ENCODE measurements at regions not wholly inside any gene's neighbourhood (a gene's known extent, or its start where the extent isn't known, plus 50 kb on each side); places are given as distances from the start of the nearest gene placed in this dataset.

DNA sequence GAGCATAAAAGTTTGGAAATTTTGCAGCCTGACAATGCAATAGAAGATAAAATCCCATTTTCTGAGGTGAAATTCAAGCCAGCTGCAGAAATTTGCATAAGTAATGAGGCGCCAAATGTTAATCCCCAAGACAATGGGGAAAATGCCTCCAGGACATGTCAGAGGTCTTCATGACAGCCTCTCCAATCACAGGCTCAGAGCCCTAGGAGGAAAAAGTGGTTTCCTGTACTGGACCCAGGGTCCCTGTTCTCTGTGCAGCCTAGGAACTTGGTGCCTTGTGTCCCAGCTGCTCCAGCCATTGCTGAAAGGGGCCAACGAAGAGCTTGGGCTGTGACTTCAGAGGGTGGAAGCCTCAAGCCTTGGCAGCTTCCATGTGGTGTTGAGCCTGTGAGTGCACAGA is 1218.1 kb downstream of the GALC start:
- no peaks in the 10 kb centered on the region for H4K20me1 ChIP-seq (ENCODE audit: insufficient read depth, low read length)
- no peak overlapping the region for H3K4me2 ChIP-seq (ENCODE audit: insufficient read depth, low read length)
- H3K27ac ChIP-seq (ENCODE audit: low read depth, low read length): no peak overlapping the region
- no peak overlapping the region for H2AFZ ChIP-seq (ENCODE audit: low read length)
- H3K27me3 ChIP-seq (ENCODE audit: insufficient read depth, low read length): no peaks in the 10 kb centered on the region
- H3K4me1 ChIP-seq (ENCODE audit: insufficient read depth, low read length): no peaks in the 10 kb centered on the region
- H3K79me2 ChIP-seq (ENCODE audit: insufficient read depth, low read length): no peaks in the 10 kb centered on the region
- no peaks in the 10 kb centered on the region for H3K9me3 ChIP-seq (ENCODE audit: low read depth, low read length)
- DNase-seq (ENCODE audit: insufficient read length, low spot score, missing footprints): no peak
- no peak overlapping the region for H3K4me3 ChIP-seq (ENCODE audit: insufficient read depth, low read length)
- TF ChIP-seq CTCF (IDR thresholded peaks at IDR 0.05; ENCODE audit: extremely low read depth, low read depth, low read length): no peak
- no peaks in the 10 kb centered on the region for H3K36me3 ChIP-seq (ENCODE audit: insufficient read depth, low read length)

GRCh38 chr14:86772075-86772474 is 1220.9 kb downstream of the GALC start:
- no peak overlapping the region for H3K27ac ChIP-seq (ENCODE audit: low read depth, low read length)
- H2AFZ ChIP-seq (ENCODE audit: low read length): no peak overlapping the region
- H3K79me2 ChIP-seq (ENCODE audit: insufficient read depth, low read length): no peaks in the 10 kb centered on the region
- no peaks in the 10 kb centered on the region for H3K27me3 ChIP-seq (ENCODE audit: insufficient read depth, low read length)
- H3K9me3 ChIP-seq (ENCODE audit: low read depth, low read length): no peaks in the 10 kb centered on the region
- H3K4me2 ChIP-seq (ENCODE audit: insufficient read depth, low read length): no peak overlapping the region
- DNase-seq (ENCODE audit: insufficient read length, low spot score, missing footprints): no peak
- no peak overlapping the region for H3K4me3 ChIP-seq (ENCODE audit: insufficient read depth, low read length)
- no peaks in the 10 kb centered on the region for H3K4me1 ChIP-seq (ENCODE audit: insufficient read depth, low read length)
- no peaks in the 10 kb centered on the region for H3K36me3 ChIP-seq (ENCODE audit: insufficient read depth, low read length)
- TF ChIP-seq CTCF (IDR thresholded peaks at IDR 0.05; ENCODE audit: extremely low read depth, low read depth, low read length): no peak
- H4K20me1 ChIP-seq (ENCODE audit: insufficient read depth, low read length): no peaks in the 10 kb centered on the region

GRCh38 chr14:86770186-86770585 is 1222.8 kb downstream of the GALC start:
- Histone ChIP-seq H2AFZ (ENCODE audit: low read length) (no peak overlapping the region), H3K4me2 (ENCODE audit: insufficient read depth, low read length) (no peak overlapping the region), H3K79me2 (ENCODE audit: insufficient read depth, low read length) (no peaks in the 10 kb centered on the region), H3K4me3 (ENCODE audit: insufficient read depth, low read length) (no peak overlapping the region), H3K36me3 (ENCODE audit: insufficient read depth, low read length) (no peaks in the 10 kb centered on the region), H4K20me1 (ENCODE audit: insufficient read depth, low read length) (no peaks in the 10 kb centered on the region), H3K4me1 (ENCODE audit: insufficient read depth, low read length) (no peaks in the 10 kb centered on the region), H3K9me3 (ENCODE audit: low read depth, low read length) (no peaks in the 10 kb centered on the region), H3K27me3 (ENCODE audit: insufficient read depth, low read length) (no peaks in the 10 kb centered on the region), H3K27ac (ENCODE audit: low read depth, low read length) (no peak overlapping the region)
- DNase-seq (ENCODE audit: insufficient read length, low spot score, missing footprints): no peak
- TF ChIP-seq CTCF (IDR thresholded peaks at IDR 0.05; ENCODE audit: extremely low read depth, low read depth, low read length): no peak

DNA sequence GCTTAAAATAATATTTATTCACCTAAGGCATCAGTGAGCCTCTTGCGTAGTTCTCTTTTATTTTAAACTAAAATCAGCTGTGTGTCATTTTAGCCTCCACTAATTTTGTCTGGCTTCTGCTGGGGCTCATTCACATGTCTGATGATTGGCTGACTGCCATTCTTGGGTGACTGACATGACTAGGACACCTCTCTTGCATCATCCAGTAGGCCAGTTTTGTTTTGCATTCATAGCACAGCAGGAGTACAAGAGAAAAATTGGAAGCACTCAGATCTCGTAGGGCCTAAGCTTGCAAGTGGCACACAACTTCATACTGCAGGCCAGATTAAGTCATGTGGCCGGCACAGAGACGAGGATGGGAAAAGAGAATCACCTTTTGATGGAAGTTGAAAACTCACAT is 1226.5 kb downstream of the GALC start:
- H3K36me3 ChIP-seq (ENCODE audit: insufficient read depth, low read length): no peaks in the 10 kb centered on the region
- no peak overlapping the region for H3K27ac ChIP-seq (ENCODE audit: low read depth, low read length)
- H3K4me2 ChIP-seq (ENCODE audit: insufficient read depth, low read length): no peak overlapping the region
- no peak overlapping the region for H2AFZ ChIP-seq (ENCODE audit: low read length)
- TF ChIP-seq CTCF (IDR thresholded peaks at IDR 0.05; ENCODE audit: extremely low read depth, low read depth, low read length): no peak
- no peaks in the 10 kb centered on the region for H3K79me2 ChIP-seq (ENCODE audit: insufficient read depth, low read length)
- H4K20me1 ChIP-seq (ENCODE audit: insufficient read depth, low read length): no peaks in the 10 kb centered on the region
- DNase-seq (ENCODE audit: insufficient read length, low spot score, missing footprints): no peak
- H3K9me3 ChIP-seq (ENCODE audit: low read depth, low read length): no peaks in the 10 kb centered on the region
- no peak overlapping the region for H3K4me3 ChIP-seq (ENCODE audit: insufficient read depth, low read length)
- no peaks in the 10 kb centered on the region for H3K27me3 ChIP-seq (ENCODE audit: insufficient read depth, low read length)
- H3K4me1 ChIP-seq (ENCODE audit: insufficient read depth, low read length): no peaks in the 10 kb centered on the region
